HT1080 (cell line): ENCODE measurements at regions not wholly inside any gene's neighbourhood (a gene's known extent, or its start where the extent isn't known, plus 50 kb on each side); places are given as distances from the start of the nearest gene placed in this dataset.

Experiments
- DNase-seq: peaks from one replicate; pipeline ENCODE4 v3.0.0-alpha.2; 2015; ENCODE audit warnings: low read depth

DNA sequence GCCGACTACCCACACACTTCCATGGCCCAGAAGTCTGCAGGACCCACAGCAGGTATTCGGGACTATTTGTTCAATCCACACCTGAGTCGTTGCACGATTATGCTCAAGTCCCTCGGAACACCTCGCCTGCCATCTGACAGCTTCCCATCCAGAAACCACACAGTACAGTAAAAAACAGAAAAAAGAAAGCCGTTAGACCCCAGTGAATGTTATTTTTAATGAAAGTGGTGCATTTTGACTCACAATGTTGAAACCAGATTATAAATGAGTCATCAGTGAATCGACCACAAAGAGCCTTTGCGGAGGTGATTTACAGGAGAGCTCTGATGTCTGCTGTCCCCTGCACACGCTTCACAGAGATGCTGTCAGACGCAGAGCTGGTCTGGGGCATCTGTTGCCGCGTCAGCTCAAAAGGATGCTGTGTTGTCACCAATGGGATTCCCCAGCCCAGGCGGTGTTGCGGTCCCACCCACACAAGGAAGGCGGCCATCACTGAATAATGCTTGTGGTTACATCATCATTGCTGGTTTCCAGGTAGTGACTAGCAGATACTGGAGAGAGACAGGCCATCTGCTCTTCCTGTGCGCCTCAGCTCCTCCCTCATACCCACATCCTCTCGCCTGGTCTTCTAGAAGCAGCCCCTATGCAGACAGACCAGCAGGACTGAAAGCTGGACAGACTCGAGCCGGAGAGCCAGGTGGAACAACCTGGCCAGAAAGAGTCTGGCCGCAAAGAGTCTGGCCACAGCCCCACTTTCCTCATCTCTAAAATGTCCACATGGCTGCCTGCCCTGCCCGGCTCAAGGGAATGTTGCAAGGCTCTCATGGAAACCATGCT is 116.8 kb downstream of the TOMM20 start:
- DNase-seq, result peak; percentile 100

GRCh38 chr1:235011064-235011598 is 117.5 kb downstream of the TOMM20 start:
- DNase-seq, result no peak

GRCh38 chr1:235009561-235010306 is 118.9 kb downstream of the TOMM20 start:
- DNase-seq, result no peak

DNA sequence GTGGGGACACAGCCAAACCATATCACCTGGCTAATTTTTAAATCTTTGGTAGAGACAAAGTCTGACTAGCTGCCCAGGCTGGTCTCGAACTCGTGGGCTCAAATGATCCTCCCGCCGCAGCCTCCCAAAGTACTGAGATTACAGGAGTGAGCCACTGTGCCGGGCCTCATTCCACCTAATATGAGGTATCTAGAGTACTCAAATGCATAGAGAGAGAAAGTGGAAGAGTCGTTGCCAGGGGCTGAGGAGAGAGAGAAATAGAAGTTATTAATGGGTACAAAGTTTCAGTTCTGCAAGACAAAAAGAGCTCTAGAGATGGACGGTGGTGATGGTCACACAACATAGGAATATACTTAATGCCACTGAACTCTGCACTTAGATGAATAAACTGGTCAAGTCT is 119.6 kb downstream of the TOMM20 start:
- no peak for DNase-seq

- DNase-seq, result no peak
Measured at GRCh38 chr1:235008239-235008638, 120.4 kb downstream of the TOMM20 start.

GRCh38 chr1:235006816-235007215 is 121.8 kb downstream of the TOMM20 start:
- DNase-seq, result no peak

DNA sequence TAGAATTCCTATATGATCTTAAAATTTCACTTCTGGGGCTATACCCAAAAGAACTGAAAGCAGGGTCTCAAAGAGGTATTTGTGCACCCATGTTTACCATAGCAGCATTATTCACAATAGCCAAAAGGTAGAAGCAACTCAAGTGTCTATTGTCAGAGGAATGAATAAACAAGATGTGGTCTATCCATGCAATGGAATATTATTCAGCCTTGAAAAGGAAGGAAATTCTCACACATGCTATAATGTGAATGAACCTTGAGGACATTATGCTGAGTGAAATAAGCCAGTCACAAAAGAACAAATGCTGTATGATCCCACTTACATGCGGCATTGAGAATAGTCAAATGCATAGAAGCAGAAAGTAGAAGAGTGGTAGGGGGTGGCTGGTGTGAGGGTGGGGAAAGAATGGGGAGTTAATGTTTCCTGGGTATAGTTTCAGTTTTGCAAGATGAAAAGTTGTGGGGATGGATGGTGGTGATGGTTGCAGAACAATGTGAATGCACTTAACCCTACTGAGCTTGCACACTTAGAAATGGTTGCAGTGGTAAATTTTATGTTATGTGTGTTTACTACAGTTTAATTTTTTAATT is 122.4 kb downstream of the TOMM20 start:
- DNase-seq, result no peak

- no peak for DNase-seq
Measured at GRCh38 chr1:235004840-235005391, 123.7 kb downstream of the TOMM20 start.

DNA sequence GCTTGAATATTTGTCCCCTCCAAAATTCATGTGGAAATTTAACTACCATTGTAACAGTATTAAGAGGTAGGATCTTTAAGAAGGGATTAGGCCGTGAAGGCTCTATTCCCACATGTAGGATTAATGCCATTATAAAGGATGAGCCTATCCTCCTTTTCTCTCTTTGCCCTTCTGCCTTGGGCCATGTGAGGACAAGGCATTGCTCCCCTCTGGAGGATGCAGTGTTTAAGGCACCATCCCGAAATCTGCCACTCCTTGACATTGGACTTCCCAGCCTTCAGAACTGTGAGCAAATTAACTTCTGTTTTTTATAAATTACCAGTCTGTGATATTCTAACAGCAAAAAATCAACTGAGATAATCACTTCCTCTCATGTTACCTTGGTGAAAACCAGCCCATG is 124.4 kb downstream of the TOMM20 start:
- no peak for DNase-seq

- DNase-seq, result no peak
Measured at GRCh38 chr1:235002706-235003300, 125.8 kb downstream of the TOMM20 start.

GRCh38 chr1:234999513-234999940 is 129.1 kb downstream of the TOMM20 start:
- no peak for DNase-seq

DNA sequence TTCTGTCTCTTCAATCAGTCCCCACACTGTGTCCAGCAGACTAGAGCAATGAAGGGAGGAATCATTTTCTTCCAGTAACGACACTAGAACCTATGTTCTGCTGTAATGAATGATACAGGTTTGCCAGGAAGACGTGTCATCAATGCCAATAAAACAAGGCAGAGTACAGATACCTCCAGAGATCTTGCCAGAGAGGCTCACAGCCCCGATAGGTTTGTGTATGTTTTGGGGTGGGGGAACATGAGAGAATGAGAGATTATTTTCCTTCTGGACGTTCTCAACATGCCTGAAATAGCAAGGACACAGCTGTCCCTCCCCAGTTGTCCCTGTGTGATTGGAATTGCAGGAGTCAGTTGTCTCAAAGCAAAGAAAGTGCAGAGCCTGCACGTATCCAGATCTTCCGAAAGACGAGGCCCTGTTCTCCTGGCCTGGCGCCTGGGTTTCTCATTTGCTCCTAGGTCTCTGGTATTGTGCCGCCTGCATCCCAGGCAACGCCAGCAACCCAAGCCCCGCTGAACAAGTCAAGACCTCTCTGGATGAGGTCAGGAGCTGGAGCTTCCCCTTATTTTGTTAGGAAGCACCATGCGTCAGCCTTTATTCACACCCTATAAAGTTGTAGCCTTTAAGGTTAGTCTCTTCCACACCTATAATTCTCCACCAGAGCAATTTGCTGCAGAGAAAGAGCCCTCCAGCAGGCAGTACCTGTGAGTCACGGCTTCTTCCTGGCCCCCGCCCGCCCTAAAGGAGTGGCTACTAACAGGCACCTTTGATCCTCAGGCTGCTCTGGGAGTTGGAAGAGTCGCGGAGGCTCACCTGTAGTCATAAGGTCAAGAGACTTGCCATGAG is 130.5 kb downstream of the TOMM20 start:
- peak; percentile 88 for DNase-seq

DNA sequence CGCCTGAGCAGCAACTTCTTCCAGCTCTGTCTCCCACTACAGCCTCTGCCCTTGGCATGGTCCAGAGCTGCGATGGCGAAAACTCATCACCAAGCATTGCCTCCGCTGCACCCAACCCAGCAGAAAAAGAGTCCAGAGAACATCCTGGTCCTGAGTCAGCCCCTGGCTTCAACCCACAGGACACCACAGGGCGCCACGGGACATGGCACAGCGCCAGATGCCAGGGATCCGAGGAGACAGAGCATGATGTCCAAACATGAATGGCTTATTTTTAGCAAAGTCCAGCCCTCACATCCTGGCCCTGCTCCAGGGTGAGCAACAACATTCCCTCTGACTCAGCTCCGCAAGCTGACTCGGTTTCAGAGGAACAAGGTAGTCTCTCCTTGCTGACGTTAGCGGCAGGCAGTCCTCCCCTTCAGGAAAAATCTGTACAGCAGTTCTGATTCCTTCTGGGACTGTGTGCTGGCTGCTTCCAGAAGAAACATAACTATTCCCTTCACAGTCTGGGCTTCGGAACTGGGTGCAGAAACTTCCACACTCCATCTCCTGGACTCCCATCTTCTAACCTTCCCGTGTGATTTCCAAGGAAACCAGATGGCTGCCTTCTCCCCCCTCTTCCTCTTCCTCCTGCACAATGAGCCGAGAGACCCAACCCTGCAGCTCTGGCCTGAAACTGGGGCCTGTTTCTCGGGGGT is 131.3 kb downstream of the TOMM20 start:
- DNase-seq, result peak; percentile 100

DNA sequence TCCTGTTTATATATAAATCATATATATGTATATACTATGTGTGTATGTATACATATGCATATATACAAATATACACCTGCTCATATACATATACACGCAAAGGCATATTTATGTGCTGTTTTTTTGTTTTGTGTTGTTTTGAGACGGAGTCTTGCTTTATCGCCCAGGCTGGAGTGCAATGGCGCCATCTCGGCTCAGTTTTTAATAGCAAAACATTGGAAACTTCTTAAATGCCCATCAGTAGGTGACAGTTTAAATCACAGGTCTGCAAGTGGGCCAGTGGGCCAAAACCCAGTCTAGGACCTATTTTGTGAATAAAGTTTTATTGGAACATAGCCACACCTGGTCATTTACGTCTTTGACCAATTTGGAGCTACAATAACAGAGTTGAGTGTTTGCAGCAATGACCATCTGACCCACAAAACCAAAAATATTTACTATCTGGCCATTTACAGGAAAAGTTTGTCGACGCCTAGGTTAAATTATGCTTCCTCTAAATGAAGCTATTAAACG is 132.3 kb downstream of the TOMM20 start:
- no peak for DNase-seq

DNA sequence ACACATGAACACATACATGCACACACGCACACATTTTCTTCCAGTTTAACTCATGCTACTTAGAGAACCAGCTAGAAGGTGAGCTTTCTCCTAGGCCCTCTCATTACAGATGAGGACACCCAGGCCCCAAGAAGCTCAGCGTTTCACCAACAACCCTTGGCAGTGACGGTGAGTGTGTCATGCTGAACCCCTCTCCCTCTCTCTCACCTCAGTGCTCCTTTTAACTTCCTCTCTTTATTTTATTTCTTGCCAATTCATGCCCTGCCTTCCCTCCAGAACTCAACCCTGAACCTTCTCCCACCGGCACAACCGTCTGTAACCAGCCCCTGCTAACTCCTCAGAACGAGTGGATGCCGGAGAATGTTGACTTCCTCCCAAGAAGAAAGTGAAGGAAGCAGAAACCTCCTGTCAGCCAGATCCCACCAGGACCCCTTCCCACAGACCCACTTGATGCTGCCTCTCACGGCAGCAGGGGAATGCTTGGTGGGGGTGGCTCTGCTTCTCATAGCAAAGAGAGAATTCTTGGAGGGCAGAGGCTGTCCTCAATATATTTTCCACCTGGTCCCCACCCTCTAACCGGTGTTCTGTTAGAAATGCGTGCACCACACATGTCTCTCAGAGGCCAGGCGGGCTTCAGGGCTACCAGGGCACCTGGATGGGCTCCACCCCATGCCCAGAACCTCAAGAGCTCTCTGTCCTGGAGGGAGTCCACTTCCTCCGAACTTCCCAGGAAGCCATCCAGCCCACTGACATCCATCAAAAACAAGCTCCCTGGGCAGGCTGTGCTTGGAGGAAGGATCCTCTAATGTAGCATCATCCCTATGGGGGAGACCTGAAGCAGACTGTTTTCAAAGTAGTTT is 134.0 kb downstream of the TOMM20 start:
- DNase-seq, result no peak

DNA sequence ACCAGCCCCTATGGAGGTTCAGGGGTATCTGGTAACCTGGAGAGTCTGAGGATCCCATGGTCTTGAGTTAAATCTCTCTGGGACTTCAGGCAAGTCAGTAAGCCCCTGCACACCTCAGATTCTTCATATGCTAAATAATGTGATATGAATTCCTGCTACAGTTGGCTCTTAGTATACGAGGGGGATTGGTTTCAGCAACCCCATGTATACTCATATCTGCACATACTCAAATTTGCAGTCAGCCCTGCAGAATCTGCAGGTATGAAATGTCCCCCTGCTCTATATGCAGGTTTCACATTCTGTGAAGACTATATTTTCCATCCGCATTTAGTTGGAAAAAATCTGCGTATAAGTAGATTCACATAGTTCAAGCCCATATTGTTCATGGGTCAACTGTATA is 136.6 kb downstream of the TOMM20 start:
- no peak for DNase-seq

- no peak for DNase-seq
Measured at GRCh38 chr1:234990874-234991801, 137.5 kb downstream of the TOMM20 start.

DNA sequence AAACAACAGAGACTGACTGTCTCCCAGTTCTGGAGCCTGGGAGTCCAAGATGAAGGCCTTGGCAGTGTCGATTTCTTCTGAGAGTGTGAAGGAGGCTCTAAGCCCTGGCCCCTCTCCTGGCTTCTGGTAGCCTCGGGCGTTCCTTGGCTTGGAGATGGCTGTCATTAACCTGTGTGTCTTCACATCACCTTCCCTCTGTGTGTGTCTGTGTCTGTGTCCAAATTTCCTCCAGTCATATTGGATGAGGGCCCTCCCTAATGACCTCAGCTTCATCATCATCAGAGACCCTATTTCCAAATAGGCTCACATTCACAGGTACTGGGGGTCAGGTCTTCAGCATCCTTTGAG is 138.3 kb downstream of the TOMM20 start:
- DNase-seq, result no peak
